ENCODE measurements at regions not wholly inside any gene's neighbourhood (a gene's known extent, or its start where the extent isn't known, plus 50 kb on each side); places are given as distances from the start of the nearest gene placed in this dataset.

- intact Hi-C loops (cut with micrococcal nuclease), result no loop called here
- no peaks in the 10 kb centered on the region for H3K4me1 ChIP-seq (ENCODE audit: control insufficient read depth in 1 of 2, insufficient read depth in 2 of 2, low read length in 2 of 2)
- POLR2A ChIA-PET, result no interaction called here
- no peak overlapping the region for H3K4me3 ChIP-seq (replicated peaks in 1 of 2; ENCODE audit: low read depth in 1 of 2, low read length in 2 of 2)
- H4K20me1 ChIP-seq (ENCODE audit: insufficient read depth), result no peaks in the 10 kb centered on the region
- no peaks in the 10 kb centered on the region for H3K9me3 ChIP-seq (ENCODE audit: control insufficient read depth in 1 of 2, insufficient read depth in 1 of 2, low read depth in 1 of 2, low read length in 2 of 2)
- CTCF ChIA-PET, result no interaction called here
- BruUV-seq (replicated peaks), result no TSS peak
- no peak for DNase-seq (ENCODE audit: low read depth, low spot score)
- RAD21 ChIA-PET (ENCODE audit: low non-redundant PET in 1 of 2, low total read pairs in 2 of 2, uncharacterized antibody in 2 of 2, unreplicated experiment in 2 of 2), result no interaction called here
- ATAC-seq, result no peak
- H3K9me2 ChIP-seq (ENCODE audit: insufficient read depth), result no peaks in the 10 kb centered on the region
- no peak overlapping the region for H3K27ac ChIP-seq (ENCODE audit: low read depth, low read length)
- no peak overlapping the region for H2AFZ ChIP-seq (ENCODE audit: low read depth, low read length, poor library complexity, severe bottlenecking)
- H3K36me3 ChIP-seq (ENCODE audit: control insufficient read depth in 1 of 2, insufficient read depth in 2 of 2, low read length in 2 of 2), result no peaks in the 10 kb centered on the region
- peaks cover 4% of the 10 kb centered on the region; the same call in 1 of the 2 replicates for H3K27me3 ChIP-seq (ENCODE audit: insufficient read depth, low read length)
- H3K4me2 ChIP-seq (ENCODE audit: low read length), result no peak overlapping the region
- TF ChIP-seq CBX3 (IDR thresholded peaks at IDR 0.05; ENCODE audit: low read depth) (no peak), RAD21 (IDR thresholded peaks at IDR 0.05; ENCODE audit: low read depth) (no peak), SP1 (IDR thresholded peaks at IDR 0.05; ENCODE audit: low read depth) (no peak)
- H3K9ac ChIP-seq (ENCODE audit: low read length), result no peak overlapping the region
- H3K79me2 ChIP-seq (ENCODE audit: insufficient read depth, low read length), result no peaks in the 10 kb centered on the region
These were observed 120.7 kb upstream of the DTNBP1 start for GRCh38 chr6:15783484-15783883.

GRCh38 chr6:15781890-15782289 is 119.1 kb upstream of the DTNBP1 start:
- Histone ChIP-seq H3K4me2 (ENCODE audit: low read length) (no peak overlapping the region), H3K27ac (ENCODE audit: low read depth, low read length) (no peak overlapping the region), H3K4me1 (ENCODE audit: control insufficient read depth in 1 of 2, insufficient read depth in 2 of 2, low read length in 2 of 2) (no peaks in the 10 kb centered on the region), H4K20me1 (ENCODE audit: insufficient read depth) (no peaks in the 10 kb centered on the region), H3K9me2 (ENCODE audit: insufficient read depth) (no peaks in the 10 kb centered on the region), H3K9ac (ENCODE audit: low read length) (no peak overlapping the region), H3K9me3 (ENCODE audit: control insufficient read depth in 1 of 2, insufficient read depth in 1 of 2, low read depth in 1 of 2, low read length in 2 of 2) (no peaks in the 10 kb centered on the region), H3K79me2 (ENCODE audit: insufficient read depth, low read length) (no peaks in the 10 kb centered on the region), H3K27me3 (ENCODE audit: insufficient read depth, low read length) (peaks cover 4% of the 10 kb centered on the region; the same call in 1 of the 2 replicates), H3K4me3 (replicated peaks in 1 of 2; ENCODE audit: low read depth in 1 of 2, low read length in 2 of 2) (no peak overlapping the region), H3K36me3 (ENCODE audit: control insufficient read depth in 1 of 2, insufficient read depth in 2 of 2, low read length in 2 of 2) (no peaks in the 10 kb centered on the region), H2AFZ (ENCODE audit: low read depth, low read length, poor library complexity, severe bottlenecking) (no peak overlapping the region)
- intact Hi-C loops (cut with micrococcal nuclease), result no loop called here
- ATAC-seq (no peak), DNase-seq (ENCODE audit: low read depth, low spot score) (no peak)
- ChIA-PET RAD21 (ENCODE audit: low non-redundant PET in 1 of 2, low total read pairs in 2 of 2, uncharacterized antibody in 2 of 2, unreplicated experiment in 2 of 2) (no interaction called here), CTCF (interaction anchor here (1.0 kb wide), 1 partner anchor 12 kb away, joined by 3 read pairs; no protein-coding TSS in a partner anchor), POLR2A (no interaction called here)
- TF ChIP-seq EGR1 (IDR thresholded peaks at IDR 0.05; ENCODE audit: low read depth) (no peak), CTCF (IDR thresholded peaks at IDR 0.05 in 2 of 3, conservative IDR thresholded peaks at IDR 0.05 in 1 of 3; ENCODE audit: borderline replicate concordance in 1 of 3, insufficient read depth in 1 of 3, low read depth in 2 of 3, low read length in 2 of 3) (no peak), CEBPB (IDR thresholded peaks at IDR 0.05; ENCODE audit: low read depth) (no peak), POLR2AphosphoS5 (IDR thresholded peaks at IDR 0.05; ENCODE audit: low read depth, low read length) (no peak), YY1 (IDR thresholded peaks at IDR 0.05; ENCODE audit: extremely low read depth, insufficient replicate concordance, low read depth, low read length) (no peak), SRF (IDR thresholded peaks at IDR 0.05; ENCODE audit: low read depth) (no peak), EZH2 (IDR thresholded peaks at IDR 0.05) (no peak), TCF7L2 (IDR thresholded peaks at IDR 0.05; ENCODE audit: borderline replicate concordance, extremely low read depth, insufficient read depth, insufficient read length) (no peak), FOSL1 (IDR thresholded peaks at IDR 0.05; ENCODE audit: low read depth) (no peak), RAD21 (IDR thresholded peaks at IDR 0.05; ENCODE audit: low read depth) (no peak)
- BruUV-seq (replicated peaks), result no TSS peak
